Heart right ventricle (tissue), 16 donors: ENCODE measurements at regions not wholly inside any gene's neighbourhood (a gene's known extent, or its start where the extent isn't known, plus 50 kb on each side); places are given as distances from the start of the nearest gene placed in this dataset.

ENCODE experiments used
- ATAC-seq, 8 donors: fragments of 200-7000 bp; cut with Tn5 transposase; one replicate each; pipeline ENCODE4 v1.9.1; 2020; ENCODE audit warnings: mild to moderate bottlenecking in 8 of 8, moderate library complexity in 8 of 8, moderate number of reproducible peaks in 1 of 8
- DNase-seq, 2 donors: peaks; one replicate each; pipeline ENCODE4 v3.0.0-alpha.2; 2020
- H3K27ac ChIP-seq, 10 donors: fragments of 200-600 bp; sonication (generic) in 2 of 10; one replicate each; pipeline versions ENCODE4 v1.5.0 to v1.8.0; 2020 to 2022; ENCODE audit warnings: mild to moderate bottlenecking in 3 of 10
- H3K27me3 ChIP-seq, 7 donors: fragments of 200-600 bp; one replicate each; pipeline ENCODE4 v1.8.0; 2021 to 2022; ENCODE audit warnings: mild to moderate bottlenecking in 2 of 7
- H3K36me3 ChIP-seq, 9 donors: fragments of 200-600 bp; sonication (generic) in 1 of 9; one replicate each; pipeline versions ENCODE4 v1.5.0 to v1.8.0; 2020 to 2022; ENCODE audit warnings: mild to moderate bottlenecking in 2 of 9
- H3K4me1 ChIP-seq, 9 donors: fragments of 200-600 bp; sonication (generic) in 1 of 9; one replicate each; pipeline versions ENCODE4 v1.5.0 to v1.8.0; 2020 to 2022; ENCODE audit warnings: mild to moderate bottlenecking in 4 of 9
- H3K4me3 ChIP-seq, 10 donors: fragments of 200-600 bp; sonication (generic) in 2 of 10; one replicate each; pipeline versions ENCODE4 v1.5.0 to v1.8.0; 2020 to 2022; ENCODE audit warnings: mild to moderate bottlenecking in 7 of 10, moderate library complexity in 2 of 10
- H3K9me3 ChIP-seq, 11 donors: fragments of 200-600 bp in 10 of 11; sonication (generic) in 2 of 11; one replicate each; pipeline versions ENCODE4 v1.5.0 to v1.8.0; 2013 to 2022; ENCODE audit warnings: mild to moderate bottlenecking in 2 of 11, control low read depth in 1 of 11, moderate library complexity in 1 of 11
- WGBS, 2 donors: extraction: QIAGEN DNeasy Blood & Tissue Kit; methylation state at CpG; one replicate each; pipeline ENCODE4 v1.1.7; 2013; ENCODE audit warnings: inconsistent platforms in 1 of 2; 5-methylcytosine and 5-hydroxymethylcytosine counted together
- intact Hi-C, 10 donors: fragments of 100-400 bp; cut with DNase I; formaldehyde crosslinking; loops; one replicate each; pipeline versions ENCODE4 v1.11.1 to v1.14.2; 2022
- TF ChIP-seq, protein P1 (sequence below), 9 donors: fragments of 200-600 bp; sonication (generic) in 2 of 9; IDR thresholded peaks; one replicate each; pipeline versions ENCODE4 v1.5.0 to v1.8.0; 2021 to 2022; ENCODE audit warnings: antibody characterized with exemption in 9 of 9, mild to moderate bottlenecking in 5 of 9, moderate library complexity in 1 of 9
- donor health status: Arrhythmogenic right ventricular cardiomyopathy.
- donor health status: ischemic (EF 13 %, LVEDD 7.1; RV severe dilation, severe dysfunction).
- donor health status: healthy with polysubstance abuse.
- donor health status: DM: no; HTN: yes; CAD: no.
- donor health status: DM: no; HTN: no; CAD: no.
- donor health status: ischemic (EF 25% LVEDD 6.9; RV normal size, moderate dysfunction).
- donor health status: ischemic (EF 25% LVEDD 5.7; RV mildly dilated, moderate dysfunction).
- donor health status: healthy.
- donor health status: DM: yes; HTN: yes; CAD: no.
- donor health status: Ischemic cardiomyopathy.
- donor health status: ischemic (EF 35%, LVEDD 5.7; RV mildly dilated, moderate dysfunction).
- donor health status: nonischemic (EF 11% LVEDD 7.7; RV severe dilation, severe dysfunction).
- donor health status: DM: yes; HTN: yes; CAD: no.
- donor health status: PGD.
- donor health status: ischemic (EF 29% LVEDD 5.4; RV normal size, mild dysfunction).
- donor health status: nonischemic (EF 23%, LVEDD 6.1; RV moderate dilation, normal function).

DNA sequence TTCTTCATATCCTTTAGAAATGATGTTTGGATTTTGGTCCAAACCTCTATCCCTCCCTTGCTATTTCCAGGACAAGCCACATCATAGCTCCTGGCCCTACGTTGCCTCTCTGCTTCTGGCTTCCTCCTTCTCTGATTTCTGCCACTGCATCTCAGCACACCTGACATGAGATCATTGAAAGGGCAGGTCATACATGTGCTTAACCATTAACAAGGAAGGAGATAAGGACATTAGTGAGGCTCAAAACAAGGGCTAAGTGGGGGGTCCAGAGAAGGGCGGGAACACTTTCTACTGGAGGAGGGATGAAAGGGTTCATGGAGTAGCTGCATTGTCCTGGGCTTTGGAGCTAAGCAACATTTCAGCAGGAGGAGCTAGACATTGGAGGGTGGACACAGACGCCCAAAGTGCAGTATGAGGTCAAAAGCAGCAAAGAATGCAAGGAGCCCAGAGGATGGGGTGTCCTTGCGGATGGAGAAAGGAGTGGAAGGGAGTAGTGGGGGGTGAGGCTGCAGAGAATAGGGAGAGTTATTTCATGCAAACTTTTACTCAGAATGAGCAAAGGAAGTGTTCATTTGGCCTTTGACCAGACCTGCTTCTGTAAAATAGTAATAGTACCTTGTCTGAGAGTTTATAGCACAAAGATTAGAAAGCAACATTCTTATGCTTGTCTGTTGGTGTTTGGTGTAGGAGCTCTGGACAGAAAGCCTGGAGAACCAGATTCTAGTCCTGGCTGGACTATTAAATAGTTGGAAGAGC, 102.4 kb upstream of the CREB5 start:
- Histone ChIP-seq H3K36me3 (no peaks in the 10 kb centered on the region), H3K4me1 (no peaks in the 10 kb centered on the region), H3K9me3 (no peaks in the 10 kb centered on the region), H3K27ac (no peak overlapping the region), H3K27me3 (peaks cover 0 to 32% (median 23%) of the 10 kb centered on the region in 7 donors), H3K4me3 (no peak overlapping the region)
- TF ChIP-seq, protein P1, sequence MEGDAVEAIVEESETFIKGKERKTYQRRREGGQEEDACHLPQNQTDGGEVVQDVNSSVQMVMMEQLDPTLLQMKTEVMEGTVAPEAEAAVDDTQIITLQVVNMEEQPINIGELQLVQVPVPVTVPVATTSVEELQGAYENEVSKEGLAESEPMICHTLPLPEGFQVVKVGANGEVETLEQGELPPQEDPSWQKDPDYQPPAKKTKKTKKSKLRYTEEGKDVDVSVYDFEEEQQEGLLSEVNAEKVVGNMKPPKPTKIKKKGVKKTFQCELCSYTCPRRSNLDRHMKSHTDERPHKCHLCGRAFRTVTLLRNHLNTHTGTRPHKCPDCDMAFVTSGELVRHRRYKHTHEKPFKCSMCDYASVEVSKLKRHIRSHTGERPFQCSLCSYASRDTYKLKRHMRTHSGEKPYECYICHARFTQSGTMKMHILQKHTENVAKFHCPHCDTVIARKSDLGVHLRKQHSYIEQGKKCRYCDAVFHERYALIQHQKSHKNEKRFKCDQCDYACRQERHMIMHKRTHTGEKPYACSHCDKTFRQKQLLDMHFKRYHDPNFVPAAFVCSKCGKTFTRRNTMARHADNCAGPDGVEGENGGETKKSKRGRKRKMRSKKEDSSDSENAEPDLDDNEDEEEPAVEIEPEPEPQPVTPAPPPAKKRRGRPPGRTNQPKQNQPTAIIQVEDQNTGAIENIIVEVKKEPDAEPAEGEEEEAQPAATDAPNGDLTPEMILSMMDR (IDR thresholded peaks at IDR 0.05): no peak
- WGBS, 2 donors: 72 to 74% methylated on average over 4 of the region's 4 CpGs
- ATAC-seq (no peak), DNase-seq (no peak)
- intact Hi-C loops: loop anchor here in 2 of 10 donors (10.0 kb wide), 2 partner anchors 75 to 565 kb away; no protein-coding TSS in a partner anchor

DNA sequence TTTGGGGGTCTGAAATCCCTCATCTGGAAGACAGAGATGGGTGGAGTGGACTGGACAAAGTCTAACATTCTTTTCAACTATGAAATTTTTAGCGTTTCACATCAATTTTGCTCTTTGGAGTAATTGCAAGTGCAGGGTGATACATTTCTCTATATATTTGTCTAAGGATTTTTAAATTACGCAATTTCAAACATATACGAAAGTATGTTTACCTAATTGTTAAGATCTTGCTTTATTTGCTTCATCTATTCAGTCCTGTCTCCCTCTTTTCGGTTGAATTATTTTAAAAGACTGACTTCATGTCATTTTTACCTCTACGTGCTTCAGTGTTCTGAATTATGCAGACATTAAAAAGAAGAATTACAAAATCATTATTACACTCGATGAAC, 101.9 kb upstream of the CREB5 start:
- no peak for ATAC-seq
- Histone ChIP-seq H3K9me3 (no peaks in the 10 kb centered on the region), H3K4me3 (no peak overlapping the region), H3K36me3 (no peaks in the 10 kb centered on the region), H3K27ac (no peak overlapping the region), H3K4me1 (peaks cover 0 to 3% (median 0%) of the 10 kb centered on the region in 9 donors), H3K27me3 (peaks cover 0 to 37% (median 23%) of the 10 kb centered on the region in 7 donors)
- intact Hi-C loops: no loop called here
- 94 to 95% methylated on average over 6 of the region's 6 CpGs for WGBS, 2 donors
- DNase-seq: no peak
- TF ChIP-seq, protein P1 (IDR thresholded peaks at IDR 0.05): no peak

DNA sequence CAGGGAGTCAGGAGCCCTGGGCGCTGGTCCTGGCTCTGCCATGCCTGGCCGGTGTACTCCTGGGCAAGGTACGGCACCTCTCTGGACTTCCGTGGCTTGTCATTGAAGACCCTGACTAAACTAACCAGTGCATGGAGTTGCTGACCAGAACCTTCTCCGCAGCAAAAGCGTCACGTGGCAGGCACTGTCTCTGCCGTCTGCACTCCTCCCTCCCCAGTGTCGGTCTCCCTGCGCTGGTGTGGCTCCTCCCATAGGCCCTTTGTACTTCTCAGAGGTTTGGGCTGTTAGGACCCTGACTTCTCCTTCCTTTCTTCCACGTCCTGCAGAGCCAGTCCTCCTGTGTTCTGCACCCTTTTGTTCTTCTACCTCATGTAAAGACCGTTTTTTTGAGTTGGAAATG, 100.6 kb upstream of the CREB5 start:
- no peak overlapping the region for H3K27ac ChIP-seq
- WGBS, 2 donors: 75 to 82% methylated on average over 12 of the region's 12 CpGs
- H3K4me3 ChIP-seq: no peak overlapping the region
- no peaks in the 10 kb centered on the region for H3K36me3 ChIP-seq
- H3K4me1 ChIP-seq: peaks cover 0 to 6% (median 0%) of the 10 kb centered on the region in 9 donors
- H3K27me3 ChIP-seq: peaks cover 0 to 46% (median 30%) of the 10 kb centered on the region in 7 donors
- no peaks in the 10 kb centered on the region for H3K9me3 ChIP-seq
- ATAC-seq: no peak
- TF ChIP-seq, protein P1 (IDR thresholded peaks at IDR 0.05): no peak
- no peak for DNase-seq
- intact Hi-C loops: no loop called here

DNA sequence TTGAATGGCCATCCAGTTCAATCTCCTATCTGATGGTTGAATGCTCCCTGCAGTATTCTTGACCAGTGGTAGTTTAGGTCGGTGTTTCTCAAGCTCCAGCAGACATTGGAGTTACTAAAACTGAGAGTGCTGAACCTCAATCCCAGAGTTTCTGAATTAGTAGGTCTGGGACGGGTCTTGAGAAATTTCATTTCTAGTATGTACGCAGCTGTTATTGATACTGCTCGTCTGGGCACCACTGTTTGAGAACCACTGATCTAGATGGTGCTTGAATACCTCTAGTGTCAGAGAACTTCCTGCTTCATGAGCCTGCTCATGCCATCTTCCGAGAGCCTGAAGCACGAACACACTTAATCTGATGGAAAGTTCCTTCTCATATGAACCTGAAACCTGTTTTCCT, 99.4 kb upstream of the CREB5 start:
- no peak for DNase-seq
- intact Hi-C loops: no loop called here
- Histone ChIP-seq H3K4me3 (no peak overlapping the region), H3K9me3 (no peaks in the 10 kb centered on the region), H3K4me1 (peaks cover 0 to 6% (median 0%) of the 10 kb centered on the region in 9 donors), H3K27me3 (peaks cover 0 to 56% (median 30%) of the 10 kb centered on the region in 7 donors), H3K27ac (no peak overlapping the region), H3K36me3 (no peaks in the 10 kb centered on the region)
- ATAC-seq: no peak
- TF ChIP-seq, protein P1 (IDR thresholded peaks at IDR 0.05): no peak
- WGBS, 2 donors: 85 to 90% methylated on average over 6 of the region's 6 CpGs
